ENCODE measurements at regions not wholly inside any gene's neighbourhood (a gene's known extent, or its start where the extent isn't known, plus 50 kb on each side); places are given as distances from the start of the nearest gene placed in this dataset.

GRCh38 chr1:193767886-193768285 lies 581.5 kb upstream of the B3GALT2 start:
- no peak for TF ChIP-seq GATA2 (IDR thresholded peaks at IDR 0.05; ENCODE audit: low read depth, low read length)
- no peak for TF ChIP-seq GATA3 (IDR thresholded peaks at IDR 0.05; ENCODE audit: low read depth, low read length)
